Panc1 (cell line): ENCODE measurements at regions not wholly inside any gene's neighbourhood (a gene's known extent, or its start where the extent isn't known, plus 50 kb on each side); places are given as distances from the start of the nearest gene placed in this dataset.

ENCODE experiments used
- ATAC-seq: fragments of 200-7000 bp; cut with Tn5 transposase; 2 replicates; pipeline ENCODE4 v1.9.1; 2020; ENCODE audit warnings: mild to moderate bottlenecking, moderate library complexity
- BruUV-seq: library from RNA; stranded (reverse); fragments of 400-500 nt; replicated peaks from 2 replicates; lab custom pipeline; 2021; lab: Mats Ljungman, UMichigan
- CTCF ChIA-PET: fragments of 300-600 bp; sonication (Branson Sonifier 250); formaldehyde crosslinking; loops from one replicate; lab custom pipeline; 2022; ENCODE audit warnings: antibody characterized with exemption; lab: Charles Lee
- POLR2A ChIA-PET: fragments of 300-600 bp; sonication (Branson Sonifier 250); formaldehyde crosslinking; loops from one replicate; lab custom pipeline; 2022; ENCODE audit warnings: antibody characterized with exemption; lab: Charles Lee
- DNase-seq: peaks from one replicate; pipeline ENCODE4 v3.0.0-alpha.2; 2010; ENCODE audit warnings: low read depth, low spot score
- H3K27ac ChIP-seq: 2 replicates; pipeline ENCODE4 v1.5.1; 2011; ENCODE audit warnings: mild to moderate bottlenecking, low read length, inconsistent platforms
- H3K27me3 ChIP-seq: fragments of 200-500 bp; sonication (Bioruptor generic); 2 replicates; pipeline ENCODE4 v1.6.0; 2014; ENCODE audit warnings: low read length, inconsistent platforms; ENCODE audit not compliant: control insufficient read depth, insufficient read depth
- H3K36me3 ChIP-seq: fragments of 200-500 bp; sonication (Bioruptor generic); 2 replicates; pipeline ENCODE4 v1.5.1; 2014; ENCODE audit warnings: inconsistent platforms, mild to moderate bottlenecking, low read length, moderate library complexity; ENCODE audit not compliant: control insufficient read depth, insufficient read depth
- H3K4me1 ChIP-seq: 2 replicates; pipeline ENCODE4 v1.5.1; 2011; ENCODE audit warnings: inconsistent platforms, mild to moderate bottlenecking, low read length, moderate library complexity; ENCODE audit not compliant: control insufficient read depth, insufficient read depth
- H3K4me3 ChIP-seq, 2 experiments: 2 replicates each; pipeline ENCODE4 v1.5.1; 2011 to 2012; ENCODE audit warnings: low read depth in 2 of 2, low read length in 2 of 2, mild to moderate bottlenecking in 2 of 2, inconsistent platforms in 1 of 2, moderate library complexity in 1 of 2
- H3K9me3 ChIP-seq: fragments of 200-500 bp; sonication (Bioruptor generic); 2 replicates; pipeline ENCODE4 v1.5.1; 2014; ENCODE audit warnings: low read depth, mild to moderate bottlenecking, inconsistent platforms, low read length, moderate library complexity; ENCODE audit not compliant: control insufficient read depth, insufficient read depth
- POLR2AphosphoS5 ChIP-seq: IDR thresholded peaks from 2 replicates; pipeline ENCODE4 v1.6.1; 2012; ENCODE audit warnings: mild to moderate bottlenecking, low read depth, low read length, moderate library complexity
- SIN3A ChIP-seq: IDR thresholded peaks from 2 replicates; pipeline ENCODE4 v1.6.1; 2012; ENCODE audit warnings: low read depth, mild to moderate bottlenecking, low read length, moderate library complexity, borderline replicate concordance; ENCODE audit not compliant: insufficient read depth
- TCF7L2 ChIP-seq: IDR thresholded peaks from 2 replicates; pipeline ENCODE4 v1.6.1; 2011; ENCODE audit warnings: mild to moderate bottlenecking, low read depth, low read length, inconsistent platforms
- in situ Hi-C: cut with HindIII; loops from 2 replicates; pipeline ENCODE4 v1.10.0; 2016; ENCODE audit warnings: low sequenced_read_pairs, low pct_unique_long_range_greater_than_20kb
- intact Hi-C: fragments of 100-400 bp; cut with micrococcal nuclease; formaldehyde crosslinking; loops from one replicate; pipeline ENCODE4 v1.10.0; 2022; ENCODE audit not compliant: unreplicated experiment
- TF ChIP-seq, protein P1 (sequence below), 2 experiments: IDR thresholded peaks; 2 replicates each; pipeline ENCODE4 v1.6.1; 2011 to 2012; ENCODE audit warnings: low read depth in 2 of 2, control low read depth in 1 of 2, low read length in 1 of 2, mild to moderate bottlenecking in 1 of 2, moderate library complexity in 1 of 2; ENCODE audit not compliant: insufficient read depth in 1 of 2
- TF ChIP-seq, protein P2 (sequence below): fragments of 450-650 bp; IDR thresholded peaks from 2 replicates; pipeline ENCODE4 v1.5.1; 2017; ENCODE audit warnings: mild to moderate bottlenecking

DNA sequence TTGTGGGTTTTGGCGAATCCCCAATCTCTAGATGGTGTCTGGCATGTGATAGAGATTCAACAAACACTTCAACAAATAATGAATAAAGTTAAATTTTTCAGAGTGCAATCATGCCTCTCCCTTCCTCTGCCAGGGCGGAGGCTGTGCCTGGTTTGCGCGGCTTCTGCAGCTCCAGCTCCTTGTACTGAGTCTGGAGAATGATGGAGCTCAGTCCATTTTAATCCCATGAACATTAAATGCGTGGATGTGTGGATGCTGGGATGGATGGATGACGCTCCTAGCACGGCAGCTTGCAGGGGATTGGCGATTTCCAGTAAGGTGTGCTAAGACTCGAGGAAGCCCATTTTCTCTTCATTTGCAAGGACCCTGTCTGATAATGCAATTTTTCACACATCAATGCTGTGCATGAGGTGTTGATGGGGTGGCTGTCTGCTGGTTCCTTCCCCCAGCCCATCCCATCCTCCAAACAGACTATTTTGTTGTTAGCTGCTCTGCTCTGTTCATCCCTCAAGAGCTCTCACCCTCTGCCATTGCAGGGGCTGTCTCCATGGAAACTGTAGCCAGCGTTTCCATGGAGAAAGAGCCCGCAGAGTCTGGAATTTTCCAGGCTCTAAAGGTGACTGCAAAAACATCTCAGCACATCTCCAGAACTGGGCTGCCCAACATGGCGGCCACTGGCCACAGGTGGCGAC lies 92.6 kb upstream of the PEG3 start:
- peaks cover 4% of the 10 kb centered on the region; the same call in 1 of the 2 replicates for H3K9me3 ChIP-seq
- ChIA-PET CTCF (no interaction called here), POLR2A (no interaction called here)
- DNase-seq (no peak), ATAC-seq (no peak)
- H3K4me1 ChIP-seq = no peaks in the 10 kb centered on the region
- intact Hi-C loops (no loop called here), in situ Hi-C loops (no loop called here)
- BruUV-seq = no TSS peak
- TF ChIP-seq POLR2AphosphoS5 = no peak
- no peak for TF ChIP-seq SIN3A
- TF ChIP-seq, protein P1, sequence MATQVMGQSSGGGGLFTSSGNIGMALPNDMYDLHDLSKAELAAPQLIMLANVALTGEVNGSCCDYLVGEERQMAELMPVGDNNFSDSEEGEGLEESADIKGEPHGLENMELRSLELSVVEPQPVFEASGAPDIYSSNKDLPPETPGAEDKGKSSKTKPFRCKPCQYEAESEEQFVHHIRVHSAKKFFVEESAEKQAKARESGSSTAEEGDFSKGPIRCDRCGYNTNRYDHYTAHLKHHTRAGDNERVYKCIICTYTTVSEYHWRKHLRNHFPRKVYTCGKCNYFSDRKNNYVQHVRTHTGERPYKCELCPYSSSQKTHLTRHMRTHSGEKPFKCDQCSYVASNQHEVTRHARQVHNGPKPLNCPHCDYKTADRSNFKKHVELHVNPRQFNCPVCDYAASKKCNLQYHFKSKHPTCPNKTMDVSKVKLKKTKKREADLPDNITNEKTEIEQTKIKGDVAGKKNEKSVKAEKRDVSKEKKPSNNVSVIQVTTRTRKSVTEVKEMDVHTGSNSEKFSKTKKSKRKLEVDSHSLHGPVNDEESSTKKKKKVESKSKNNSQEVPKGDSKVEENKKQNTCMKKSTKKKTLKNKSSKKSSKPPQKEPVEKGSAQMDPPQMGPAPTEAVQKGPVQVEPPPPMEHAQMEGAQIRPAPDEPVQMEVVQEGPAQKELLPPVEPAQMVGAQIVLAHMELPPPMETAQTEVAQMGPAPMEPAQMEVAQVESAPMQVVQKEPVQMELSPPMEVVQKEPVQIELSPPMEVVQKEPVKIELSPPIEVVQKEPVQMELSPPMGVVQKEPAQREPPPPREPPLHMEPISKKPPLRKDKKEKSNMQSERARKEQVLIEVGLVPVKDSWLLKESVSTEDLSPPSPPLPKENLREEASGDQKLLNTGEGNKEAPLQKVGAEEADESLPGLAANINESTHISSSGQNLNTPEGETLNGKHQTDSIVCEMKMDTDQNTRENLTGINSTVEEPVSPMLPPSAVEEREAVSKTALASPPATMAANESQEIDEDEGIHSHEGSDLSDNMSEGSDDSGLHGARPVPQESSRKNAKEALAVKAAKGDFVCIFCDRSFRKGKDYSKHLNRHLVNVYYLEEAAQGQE (IDR thresholded peaks at IDR 0.05; ENCODE audit: insufficient read depth in 1 of 2, low read depth in 2 of 2, low read length in 1 of 2) = no peak
- TF ChIP-seq, protein P2, sequence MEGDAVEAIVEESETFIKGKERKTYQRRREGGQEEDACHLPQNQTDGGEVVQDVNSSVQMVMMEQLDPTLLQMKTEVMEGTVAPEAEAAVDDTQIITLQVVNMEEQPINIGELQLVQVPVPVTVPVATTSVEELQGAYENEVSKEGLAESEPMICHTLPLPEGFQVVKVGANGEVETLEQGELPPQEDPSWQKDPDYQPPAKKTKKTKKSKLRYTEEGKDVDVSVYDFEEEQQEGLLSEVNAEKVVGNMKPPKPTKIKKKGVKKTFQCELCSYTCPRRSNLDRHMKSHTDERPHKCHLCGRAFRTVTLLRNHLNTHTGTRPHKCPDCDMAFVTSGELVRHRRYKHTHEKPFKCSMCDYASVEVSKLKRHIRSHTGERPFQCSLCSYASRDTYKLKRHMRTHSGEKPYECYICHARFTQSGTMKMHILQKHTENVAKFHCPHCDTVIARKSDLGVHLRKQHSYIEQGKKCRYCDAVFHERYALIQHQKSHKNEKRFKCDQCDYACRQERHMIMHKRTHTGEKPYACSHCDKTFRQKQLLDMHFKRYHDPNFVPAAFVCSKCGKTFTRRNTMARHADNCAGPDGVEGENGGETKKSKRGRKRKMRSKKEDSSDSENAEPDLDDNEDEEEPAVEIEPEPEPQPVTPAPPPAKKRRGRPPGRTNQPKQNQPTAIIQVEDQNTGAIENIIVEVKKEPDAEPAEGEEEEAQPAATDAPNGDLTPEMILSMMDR = no peak
- no peak for TF ChIP-seq TCF7L2
- H3K36me3 ChIP-seq = no peaks in the 10 kb centered on the region
- H3K27ac ChIP-seq = no peak overlapping the region
- H3K4me3 ChIP-seq = no peak overlapping the region
- no peaks in the 10 kb centered on the region for H3K27me3 ChIP-seq

DNA sequence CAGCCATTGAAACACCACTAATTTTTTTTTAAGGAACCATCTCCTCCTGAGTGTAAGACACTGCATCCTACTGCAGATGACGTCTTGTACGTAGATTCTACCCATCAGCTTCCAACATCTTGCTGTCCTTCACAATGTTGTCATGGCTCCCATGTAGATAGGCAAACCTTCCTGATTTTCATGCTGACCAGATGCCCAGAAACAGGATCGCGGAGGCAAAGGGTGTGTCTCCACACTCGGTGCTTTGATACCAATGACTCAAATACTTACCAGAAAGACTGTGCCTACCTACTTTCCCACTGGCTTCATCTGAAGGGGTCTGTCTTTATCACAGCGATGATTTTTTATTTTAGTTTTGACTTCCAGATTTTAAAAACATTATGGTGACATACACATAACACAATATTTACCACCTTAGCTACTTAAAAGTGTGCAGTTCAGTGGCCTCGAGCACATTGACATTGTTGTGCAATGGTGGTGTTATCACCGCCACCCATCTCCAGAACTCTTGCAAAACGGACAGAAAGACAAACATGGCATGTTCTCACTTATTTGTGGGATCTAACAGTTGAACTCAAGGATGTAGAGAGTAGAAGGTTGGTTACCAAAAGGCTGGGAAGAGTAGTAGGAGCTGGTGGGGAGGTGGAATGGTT lies 94.0 kb upstream of the PEG3 start:
- no peak for TF ChIP-seq SIN3A
- TF ChIP-seq, protein P2 = no peak
- TF ChIP-seq POLR2AphosphoS5 = no peak
- TF ChIP-seq TCF7L2 = no peak
- TF ChIP-seq, protein P1 (IDR thresholded peaks at IDR 0.05; ENCODE audit: insufficient read depth in 1 of 2, low read depth in 2 of 2, low read length in 1 of 2) = no peak
- in situ Hi-C loops (no loop called here), intact Hi-C loops (no loop called here)
- Histone ChIP-seq H3K27ac (no peak overlapping the region), H3K4me1 (no peaks in the 10 kb centered on the region), H3K27me3 (no peaks in the 10 kb centered on the region), H3K4me3 (no peak overlapping the region), H3K36me3 (no peaks in the 10 kb centered on the region), H3K9me3 (peaks cover 4% of the 10 kb centered on the region; the same call in 1 of the 2 replicates)
- CTCF ChIA-PET = interaction anchor here (0.7 kb wide), 1 partner anchor 480 kb away, joined by 4 read pairs; no protein-coding TSS in a partner anchor
- DNase-seq (no peak), ATAC-seq (no peak)
- no TSS peak for BruUV-seq
- POLR2A ChIA-PET = no interaction called here
